K562 (cell line): ENCODE measurements at regions not wholly inside any gene's neighbourhood (a gene's known extent, or its start where the extent isn't known, plus 50 kb on each side); places are given as distances from the start of the nearest gene placed in this dataset.

ENCODE experiments used
- ATAC-seq: fragments of 200-7000 bp; cut with Tn5 transposase; 3 replicates; pipeline ENCODE4 v1.9.1; 2020; ENCODE audit warnings: moderate library complexity
- BruUV-seq: library from RNA; stranded (reverse); fragments of 400-500 nt; replicated peaks from 2 replicates; lab custom pipeline; 2021; lab: Mats Ljungman, UMichigan
- CTCF ChIA-PET: fragments of 300-600 bp; formaldehyde crosslinking; extraction: SDS; loops from one replicate; lab custom pipeline; 2021; ENCODE audit warnings: low intra/inter-chr PET ratio; lab: Yijun Ruan, JAX
- POLR2A ChIA-PET: fragments of 300-600, 350-650 bp; sonication (Branson Sonifier 250); formaldehyde crosslinking; extraction: SDS; loops from one replicate; lab custom pipeline; 2021; ENCODE audit warnings: antibody characterized with exemption, inconsistent platforms; lab: Yijun Ruan, JAX
- DNase-seq, 4 experiments: peaks; one replicate each; pipeline versions ENCODE4 v3.0.0 to v3.0.0-alpha.2; 2011 to 2018; ENCODE audit warnings: low spot score in 3 of 4, mixed read lengths in 3 of 4; ENCODE audit errors: extremely low read depth in 1 of 4
- FAIRE-seq: peaks from 2 replicates; lab custom pipeline; 2011; peaks lifted over from hg19 to GRCh38; lab: Jason Lieb, UNC
- H2AFZ ChIP-seq: 2 replicates; pipeline ENCODE4 v1.6.0; 2011; ENCODE audit warnings: low read depth, low read length, control low read depth, inconsistent platforms
- H3K27ac ChIP-seq: fragments of 200-600 bp; 3 replicates; pipeline ENCODE4 v1.8.0; 2011; ENCODE audit warnings: low read depth, mild to moderate bottlenecking, control low read depth, inconsistent platforms, low read length, moderate library complexity, mixed read lengths; ENCODE audit errors: extremely low read depth
- H3K27me3 ChIP-seq, 2 experiments: fragments of 300-600 bp in 1 of 2; 2 replicates in 1 of 2; 3 replicates in 1 of 2; pipeline versions ENCODE4 v1.6.0 to v1.8.0; 2011; ENCODE audit warnings: inconsistent platforms in 2 of 2, low read length in 2 of 2, mild to moderate bottlenecking in 1 of 2, mixed read lengths in 1 of 2, moderate library complexity in 1 of 2; ENCODE audit not compliant: control insufficient read depth in 2 of 2, insufficient read depth in 2 of 2
- H3K36me3 ChIP-seq: fragments of 300-600 bp; 3 replicates; pipeline ENCODE4 v1.8.0; 2011; ENCODE audit warnings: mild to moderate bottlenecking, low read length, inconsistent platforms; ENCODE audit not compliant: control insufficient read depth, insufficient read depth
- H3K4me1 ChIP-seq, 2 experiments: fragments of 200-600 bp in 1 of 2; replicated peaks in 1 of 2; 2 replicates in 1 of 2; 3 replicates in 1 of 2; pipeline versions ENCODE4 v1.5.1 to v1.8.0; 2011; ENCODE audit warnings: inconsistent platforms in 2 of 2, low read length in 2 of 2, mild to moderate bottlenecking in 1 of 2, mixed read lengths in 1 of 2, moderate library complexity in 1 of 2; ENCODE audit not compliant: control insufficient read depth in 2 of 2, insufficient read depth in 2 of 2
- H3K4me2 ChIP-seq: 2 replicates; pipeline ENCODE4 v1.6.1; 2011; ENCODE audit warnings: low read length, control low read depth, inconsistent platforms, mixed read lengths; ENCODE audit not compliant: insufficient read depth
- H3K4me3 ChIP-seq: fragments of 200-600 bp; sonication (generic), shearing (Covaris generic); 2 replicates; pipeline ENCODE4 v1.5.1; 2016; ENCODE audit warnings: control low read depth, inconsistent platforms
- H3K79me2 ChIP-seq: fragments of 200-600 bp; 3 replicates; pipeline ENCODE4 v1.8.0; 2011; ENCODE audit warnings: low read length, inconsistent platforms; ENCODE audit not compliant: control insufficient read depth, insufficient read depth
- H3K9ac ChIP-seq, 2 experiments: 2 replicates each; pipeline versions ENCODE4 v1.6.0 to v1.6.1; 2011; ENCODE audit warnings: low read depth in 2 of 2, low read length in 2 of 2, control low read depth in 1 of 2, inconsistent platforms in 1 of 2, mild to moderate bottlenecking in 1 of 2, mixed read lengths in 1 of 2; ENCODE audit not compliant: insufficient read depth in 1 of 2
- H3K9me1 ChIP-seq: one replicate; pipeline ENCODE4 v1.6.0; 2011; ENCODE audit warnings: inconsistent platforms, mild to moderate bottlenecking, low read length, moderate library complexity; ENCODE audit not compliant: control insufficient read depth, insufficient read depth
- H3K9me3 ChIP-seq: replicated peaks from 2 replicates; pipeline ENCODE4 v1.5.1; 2011; ENCODE audit warnings: low read depth, low read length, inconsistent platforms; ENCODE audit not compliant: control insufficient read depth, insufficient read depth
- H4K20me1 ChIP-seq: replicated peaks from 2 replicates; pipeline ENCODE4 v1.6.1; 2011; ENCODE audit warnings: low read length, inconsistent platforms, mixed read lengths; ENCODE audit not compliant: control insufficient read depth, insufficient read depth
- E2F4 ChIP-seq: sonication (generic); formaldehyde crosslinking; IDR thresholded peaks from 2 replicates; pipeline ENCODE4 v1.8.0; 2022; ENCODE audit warnings: mild to moderate bottlenecking, low read depth, missing genetic modification reagents
- ELK3 ChIP-seq: fragments of 450-650 bp; formaldehyde crosslinking; IDR thresholded peaks from 2 replicates; pipeline ENCODE4 v1.4.0; 2020; ENCODE audit warnings: mild to moderate bottlenecking
- HDGF ChIP-seq: fragments of 450-650 bp; IDR thresholded peaks from 2 replicates; pipeline ENCODE4 v1.6.1; 2016
- KDM4B ChIP-seq, 2 experiments: fragments of 450-650 bp in 1 of 2; sonication (generic) in 1 of 2; IDR thresholded peaks; 2 replicates each; pipeline ENCODE4 v1.6.1; 2016 to 2017; ENCODE audit warnings: borderline replicate concordance in 2 of 2, antibody characterized with exemption in 1 of 2, low read depth in 1 of 2, mild to moderate bottlenecking in 1 of 2
- POLR2G ChIP-seq: fragments of 200-400 bp; formaldehyde crosslinking; IDR thresholded peaks from 2 replicates; pipeline ENCODE4 v1.6.1; 2017; ENCODE audit warnings: low read depth, mild to moderate bottlenecking, antibody characterized with exemption, low read length, moderate library complexity
- PRMT5 ChIP-seq: sonication (generic); formaldehyde crosslinking; IDR thresholded peaks from 2 replicates; pipeline ENCODE4 v1.5.0; 2020; ENCODE audit warnings: missing genetic modification reagents
- PTTG1 ChIP-seq: fragments of 450-650 bp; IDR thresholded peaks from 2 replicates; pipeline ENCODE4 v1.6.1; 2016; ENCODE audit warnings: low read depth, mild to moderate bottlenecking, missing genetic modification characterization, missing compliant biosample characterization
- RCOR1 ChIP-seq, 2 experiments: IDR thresholded peaks; 2 replicates each; pipeline ENCODE4 v1.6.1; 2012; ENCODE audit warnings: low read depth in 2 of 2, low read length in 2 of 2, borderline replicate concordance in 1 of 2, improper control_type of control experiment in 1 of 2
- ZNF347 ChIP-seq: fragments of 450-650 bp; formaldehyde crosslinking; IDR thresholded peaks from 2 replicates; pipeline ENCODE4 v1.4.0; 2020; ENCODE audit warnings: low read depth, mild to moderate bottlenecking, moderate library complexity
- WGBS: fragments of 100-300 bp; shearing (Covaris generic); methylation state at CpG from one replicate; pipeline ENCODE4 v1.1.6; 2016; ENCODE audit warnings: low coverage, mixed read lengths; ENCODE audit not compliant: insufficient coverage; ENCODE audit errors: missing lambda C conversion rate; 5-methylcytosine and 5-hydroxymethylcytosine counted together
- in situ Hi-C: fragments of 300-500 bp; cut with MboI; formaldehyde crosslinking; loops from 4 replicates; pipeline ENCODE4 v1.15.0; 2018; ENCODE audit warnings: inconsistent platforms, mixed read lengths
- intact Hi-C: fragments of 100-400 bp; cut with micrococcal nuclease; formaldehyde crosslinking; loops from 2 replicates; pipeline ENCODE4 v1.14.2; 2022
- TF ChIP-seq, protein P1 (sequence below): fragments of 250-450 bp; sonication (Bioruptor Pico); IDR thresholded peaks from 2 replicates; pipeline ENCODE4 v1.5.0; 2021

DNA sequence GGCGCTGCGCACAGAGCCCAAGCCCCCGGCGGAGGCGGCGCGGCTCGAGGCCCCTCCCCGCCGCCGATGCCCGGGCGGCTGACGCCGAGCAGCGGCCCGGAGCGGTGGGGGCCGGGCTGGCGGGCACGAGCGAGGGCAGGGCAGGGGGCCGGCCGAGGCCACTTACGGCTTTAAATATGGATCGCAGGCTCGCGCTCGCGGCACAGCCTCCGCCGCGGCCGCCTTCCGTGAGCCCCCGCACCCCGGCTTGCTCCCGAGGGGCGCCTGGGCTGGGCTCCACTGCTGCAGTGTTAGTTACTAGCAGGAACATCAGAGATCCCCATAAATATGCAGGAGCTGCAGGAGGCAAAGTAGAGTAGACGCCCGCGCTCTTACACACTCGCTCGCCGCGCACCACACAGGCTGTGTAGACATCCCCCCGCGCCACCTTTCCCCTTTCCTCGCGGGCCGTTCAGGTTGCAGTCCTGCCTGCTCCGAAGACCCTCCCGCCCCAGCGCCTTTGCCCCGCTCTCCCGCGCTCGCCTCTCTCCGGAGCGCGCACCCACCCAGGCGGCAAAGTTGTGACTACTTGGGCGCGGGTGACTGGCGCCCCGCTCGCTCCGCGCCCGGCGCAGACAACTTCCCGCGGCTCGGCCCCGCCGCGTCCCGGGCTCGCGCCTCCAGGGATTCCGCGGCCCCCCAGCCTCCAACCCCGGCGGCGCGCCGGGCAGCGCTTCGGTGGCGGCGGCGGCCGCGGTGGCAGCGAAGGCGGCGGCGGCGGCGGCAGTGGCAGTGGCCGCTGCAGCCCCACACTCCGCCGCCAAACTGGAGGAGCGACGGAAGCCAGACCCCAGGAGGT, 152.0 kb upstream of the SLC4A4 start:
- ATAC-seq = no peak
- no peak overlapping the region for H3K9ac ChIP-seq
- no peak overlapping the region for H3K27ac ChIP-seq
- in situ Hi-C loops = no loop called here
- H3K79me2 ChIP-seq = no peaks in the 10 kb centered on the region
- no peaks in the 10 kb centered on the region for H4K20me1 ChIP-seq
- TF ChIP-seq RCOR1 (IDR thresholded peaks at IDR 0.05; ENCODE audit: borderline replicate concordance in 1 of 2, low read depth in 2 of 2, low read length in 2 of 2) (no peak), HDGF (no peak), ELK3 (CRISPR knock-in tag) (no peak), KDM4B (IDR thresholded peaks at IDR 0.05; ENCODE audit: borderline replicate concordance in 2 of 2, low read depth in 1 of 2) (no peak), PRMT5 (CRISPR knock-in tag) (no peak), POLR2G (no peak), PTTG1 (tag) (no peak), E2F4 (CRISPR knock-in tag) (no peak), ZNF347 (CRISPR knock-in tag) (no peak)
- TF ChIP-seq, protein P1, sequence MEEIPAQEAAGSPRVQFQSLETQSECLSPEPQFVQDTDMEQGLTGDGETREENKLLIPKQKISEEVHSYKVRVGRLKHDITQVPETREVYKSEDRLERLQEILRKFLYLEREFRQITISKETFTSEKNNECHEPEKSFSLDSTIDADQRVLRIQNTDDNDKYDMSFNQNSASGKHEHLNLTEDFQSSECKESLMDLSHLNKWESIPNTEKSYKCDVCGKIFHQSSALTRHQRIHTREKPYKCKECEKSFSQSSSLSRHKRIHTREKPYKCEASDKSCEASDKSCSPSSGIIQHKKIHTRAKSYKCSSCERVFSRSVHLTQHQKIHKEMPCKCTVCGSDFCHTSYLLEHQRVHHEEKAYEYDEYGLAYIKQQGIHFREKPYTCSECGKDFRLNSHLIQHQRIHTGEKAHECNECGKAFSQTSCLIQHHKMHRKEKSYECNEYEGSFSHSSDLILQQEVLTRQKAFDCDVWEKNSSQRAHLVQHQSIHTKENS (CRISPR knock-in tag) = no peak
- TF ChIP-seq, all 486 proteins: peak for 0
- ChIA-PET POLR2A (no interaction called here), CTCF (no interaction called here)
- H3K4me2 ChIP-seq = no peak overlapping the region
- DNase-seq (no peak), FAIRE-seq (no peak)
- H3K27me3 ChIP-seq = peaks cover 0 to 5% of the 10 kb centered on the region in 2 experiments; a peak in 2 of 5 replicates
- H3K9me3 ChIP-seq = no peaks in the 10 kb centered on the region
- 53% methylated on average over 19 of the region's 105 CpGs for WGBS
- intact Hi-C loops = loop anchor here (10.0 kb wide), 1 partner anchor 368 kb away; no protein-coding TSS in a partner anchor
- H3K9me1 ChIP-seq = no peaks in the 10 kb centered on the region
- BruUV-seq = no TSS peak
- no peaks in the 10 kb centered on the region for H3K36me3 ChIP-seq
- peaks cover 0 to 14% of the 10 kb centered on the region in 2 experiments; a peak in 1 of 5 replicates for H3K4me1 ChIP-seq
- no peak overlapping the region for H2AFZ ChIP-seq
- H3K4me3 ChIP-seq = no peak overlapping the region
